ENCODE measurements at regions not wholly inside any gene's neighbourhood (a gene's known extent, or its start where the extent isn't known, plus 50 kb on each side); places are given as distances from the start of the nearest gene placed in this dataset.

GRCh38 chr1:60421965-60422364 is 348.4 kb upstream of the C1orf87 start:
- TF ChIP-seq EP300 (IDR thresholded peaks at IDR 0.05) (no peak), CTCF (IDR thresholded peaks at IDR 0.05) (no peak), POLR2A (IDR thresholded peaks at IDR 0.05) (no peak)

All from suprapubic skin (tissue), 3 donors.